H9 (cell line): ENCODE measurements at regions not wholly inside any gene's neighbourhood (a gene's known extent, or its start where the extent isn't known, plus 50 kb on each side); places are given as distances from the start of the nearest gene placed in this dataset.

Experiments
- DNase-seq: peaks from one replicate; pipeline ENCODE4 v3.0.0-alpha.2; 2017
- H2AFZ ChIP-seq: one replicate; pipeline ENCODE4 v1.6.1; 2013; ENCODE audit warnings: mild to moderate bottlenecking, low read length, control low read depth, moderate library complexity
- H2AK5ac ChIP-seq: 2 replicates; pipeline ENCODE4 v1.6.1; 2013; ENCODE audit warnings: low read length, control low read depth, mixed read lengths; ENCODE audit not compliant: insufficient read length
- H2BK120ac ChIP-seq: one replicate; pipeline ENCODE4 v1.6.1; 2013; ENCODE audit warnings: low read depth, mild to moderate bottlenecking, low read length, control low read depth, inconsistent platforms; ENCODE audit not compliant: poor library complexity, severe bottlenecking
- H2BK12ac ChIP-seq: 2 replicates; pipeline ENCODE4 v1.6.1; 2013; ENCODE audit warnings: low read length, control low read depth, mixed read lengths, low read depth; ENCODE audit not compliant: insufficient read length
- H2BK15ac ChIP-seq: 2 replicates; pipeline ENCODE4 v1.6.1; 2013; ENCODE audit warnings: low read depth, low read length, control low read depth
- H2BK20ac ChIP-seq: one replicate; pipeline ENCODE4 v1.6.1; 2013; ENCODE audit warnings: low read depth, mild to moderate bottlenecking, low read length, control low read depth, inconsistent platforms; ENCODE audit not compliant: poor library complexity, severe bottlenecking
- H2BK5ac ChIP-seq: 2 replicates; pipeline ENCODE4 v1.6.1; 2013; ENCODE audit warnings: low read length, control low read depth, mixed read lengths; ENCODE audit not compliant: insufficient read length
- H3K14ac ChIP-seq: 2 replicates; pipeline ENCODE4 v1.6.1; 2013; ENCODE audit warnings: low read length, control low read depth; ENCODE audit not compliant: insufficient read depth
- H3K18ac ChIP-seq: 2 replicates; pipeline ENCODE4 v1.6.1; 2013; ENCODE audit warnings: low read depth, mild to moderate bottlenecking, mixed read lengths, low read length, control low read depth; ENCODE audit not compliant: insufficient read length
- H3K23ac ChIP-seq: 2 replicates; pipeline ENCODE4 v1.6.1; 2013; ENCODE audit warnings: low read length, control low read depth, mixed read lengths, low read depth; ENCODE audit not compliant: insufficient read length
- H3K23me2 ChIP-seq: 2 replicates; pipeline ENCODE4 v1.6.1; 2013; ENCODE audit warnings: low read depth, mild to moderate bottlenecking, mixed read lengths, low read length, control low read depth; ENCODE audit not compliant: insufficient read length, poor library complexity, severe bottlenecking
- H3K27ac ChIP-seq: 2 replicates; pipeline ENCODE4 v1.5.1; 2013; ENCODE audit warnings: low read length, control low read depth, mixed read lengths, low read depth; ENCODE audit not compliant: insufficient read length
- H3K27me3 ChIP-seq: 2 replicates; pipeline ENCODE4 v1.6.1; 2013; ENCODE audit warnings: low read length, control low read depth, inconsistent platforms; ENCODE audit not compliant: insufficient read depth
- H3K4ac ChIP-seq: 2 replicates; pipeline ENCODE4 v1.6.1; 2013; ENCODE audit warnings: low read depth, mild to moderate bottlenecking, control low read depth, inconsistent platforms, low read length, moderate library complexity
- H3K4me1 ChIP-seq: 2 replicates; pipeline ENCODE4 v1.6.1; 2013; ENCODE audit warnings: low read length, control low read depth, inconsistent platforms; ENCODE audit not compliant: insufficient read depth
- H3K4me2 ChIP-seq: 2 replicates; pipeline ENCODE4 v1.6.1; 2013; ENCODE audit warnings: low read length, control low read depth, mixed read lengths; ENCODE audit not compliant: insufficient read length, insufficient read depth
- H3K56ac ChIP-seq: 2 replicates; pipeline ENCODE4 v1.6.1; 2013; ENCODE audit warnings: low read depth, mild to moderate bottlenecking, mixed read lengths, low read length, control low read depth; ENCODE audit not compliant: insufficient read length
- H3K79me1 ChIP-seq: 2 replicates; pipeline ENCODE4 v1.6.1; 2013; ENCODE audit warnings: low read depth, mild to moderate bottlenecking, moderate library complexity, low read length, control low read depth, inconsistent platforms; ENCODE audit not compliant: insufficient read depth, poor library complexity, severe bottlenecking
- H3K79me2 ChIP-seq: 2 replicates; pipeline ENCODE4 v1.6.1; 2013; ENCODE audit warnings: low read length, control low read depth, inconsistent platforms; ENCODE audit not compliant: insufficient read depth
- H3K9ac ChIP-seq: 2 replicates; pipeline ENCODE4 v1.6.1; 2013; ENCODE audit warnings: low read length, control low read depth, mixed read lengths; ENCODE audit not compliant: insufficient read length; ENCODE audit errors: extremely low read depth
- H3K9me3 ChIP-seq: one replicate; pipeline ENCODE4 v1.6.1; 2013; ENCODE audit warnings: low read depth, low read length, inconsistent platforms; ENCODE audit not compliant: control insufficient read depth
- H3T11ph ChIP-seq: one replicate; pipeline ENCODE4 v1.6.1; 2013; ENCODE audit warnings: mild to moderate bottlenecking, low read length, control low read depth, inconsistent platforms
- H4K20me1 ChIP-seq: one replicate; pipeline ENCODE4 v1.6.1; 2013; ENCODE audit not compliant: control insufficient read depth, insufficient read length, insufficient read depth
- H4K5ac ChIP-seq: 2 replicates; pipeline ENCODE4 v1.6.1; 2013; ENCODE audit warnings: low read depth, mild to moderate bottlenecking, mixed read lengths, low read length, control low read depth; ENCODE audit not compliant: insufficient read length
- H4K8ac ChIP-seq: replicated peaks from 2 replicates; pipeline ENCODE4 v1.6.1; 2013; ENCODE audit warnings: low read length, control low read depth, mixed read lengths, low read depth; ENCODE audit not compliant: insufficient read length
- H4K91ac ChIP-seq: 2 replicates; pipeline ENCODE4 v1.6.1; 2013; ENCODE audit warnings: low read depth, mild to moderate bottlenecking, moderate library complexity, mixed read lengths, low read length, control low read depth; ENCODE audit not compliant: insufficient read length
- H3K27ac Mint-ChIP-seq, 3 experiments: 2 replicates in 2 of 3; 3 replicates in 1 of 3; pipeline ENCODE4 v1.8.0; 2020 to 2021; ENCODE audit warnings: mixed read lengths in 3 of 3, mild to moderate bottlenecking in 1 of 3, moderate library complexity in 1 of 3
- H3K27me3 Mint-ChIP-seq: 2 replicates; pipeline ENCODE4 v1.8.0; 2021; ENCODE audit warnings: low read depth, mild to moderate bottlenecking, moderate library complexity, mixed read lengths
- H3K36me3 Mint-ChIP-seq, 3 experiments: 2 replicates in 2 of 3; 3 replicates in 1 of 3; pipeline ENCODE4 v1.8.0; 2020 to 2021; ENCODE audit warnings: low read depth in 3 of 3, mixed read lengths in 3 of 3; ENCODE audit not compliant: insufficient read depth in 1 of 3
- H3K4me1 Mint-ChIP-seq, 2 experiments: 2 replicates each; pipeline ENCODE4 v1.8.0; 2020; ENCODE audit warnings: mixed read lengths in 2 of 2
- H3K4me3 Mint-ChIP-seq, 2 experiments: 2 replicates in 1 of 2; 3 replicates in 1 of 2; pipeline ENCODE4 v1.8.0; 2020 to 2021; ENCODE audit warnings: mild to moderate bottlenecking in 2 of 2, mixed read lengths in 2 of 2, moderate library complexity in 1 of 2
- H3K9me3 Mint-ChIP-seq, 2 experiments: 2 replicates in 1 of 2; 3 replicates in 1 of 2; pipeline ENCODE4 v1.8.0; 2020; ENCODE audit warnings: mild to moderate bottlenecking in 2 of 2, mixed read lengths in 2 of 2, moderate library complexity in 1 of 2
- CTCF ChIP-seq: fragments of 200-600 bp; sonication (generic); conservative IDR thresholded peaks from 3 replicates; pipeline ENCODE4 v1.8.0; 2021; ENCODE audit warnings: antibody characterized with exemption, mild to moderate bottlenecking
- WGBS: extraction: QIAGEN DNeasy Blood & Tissue Kit; methylation state at CpG from one replicate; pipeline ENCODE4 v1.1.7; 2013; ENCODE audit warnings: missing lambda C conversion rate, low lambda C conversion rate, mixed read lengths; ENCODE audit not compliant: insufficient read length; ENCODE audit errors: extremely low coverage; 5-methylcytosine and 5-hydroxymethylcytosine counted together

DNA sequence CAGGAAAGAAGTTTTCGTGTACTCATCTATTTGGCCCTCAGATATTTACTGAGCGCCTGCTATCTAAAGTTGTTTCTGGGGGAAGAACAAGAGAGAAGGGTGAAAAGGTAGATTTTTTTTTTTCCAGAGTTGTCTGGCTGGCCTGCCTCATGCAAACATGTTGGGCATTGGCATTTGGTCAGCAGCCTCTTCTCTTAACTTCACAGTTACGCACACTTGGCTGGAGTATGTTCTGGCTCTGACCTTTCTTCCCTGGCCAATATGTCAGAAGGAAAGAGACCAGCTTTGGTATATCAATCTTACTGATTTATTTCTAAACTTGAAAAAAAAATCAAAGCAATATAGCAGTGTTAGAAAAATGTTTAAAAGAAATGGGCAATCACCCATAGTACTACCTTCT lies 54.2 kb upstream of the GRAMD1B start:
- Histone ChIP-seq H2BK12ac (no peak overlapping the region), H3K27ac (no peak overlapping the region), H4K5ac (no peak overlapping the region), H3K27me3 (no peaks in the 10 kb centered on the region), H2BK5ac (no peak overlapping the region), H2BK120ac (no peak overlapping the region), H2AK5ac (no peak overlapping the region), H3K9ac (no peak overlapping the region), H3K4me2 (no peak overlapping the region), H2BK15ac (no peak overlapping the region), H3K4me1 (peaks cover 22% of the 10 kb centered on the region; the same call in 1 of the 2 replicates), H4K91ac (no peak overlapping the region), H4K20me1 (no peaks in the 10 kb centered on the region), H3K56ac (no peak overlapping the region), H4K8ac (no peak overlapping the region), H3K9me3 (no peaks in the 10 kb centered on the region), H3K18ac (no peak overlapping the region), H3K79me2 (no peaks in the 10 kb centered on the region), H3K4ac (no peak overlapping the region), H3K23ac (no peak overlapping the region), H2AFZ (no peak overlapping the region), H3K14ac (no peak overlapping the region), H3K79me1 (no peaks in the 10 kb centered on the region), H3T11ph (no peak overlapping the region), H3K23me2 (no peaks in the 10 kb centered on the region), H2BK20ac (no peak overlapping the region)
- Mint-ChIP-seq H3K27me3 (peaks cover 3% of the 10 kb centered on the region), H3K4me1 (peaks cover 43 to 46% of the 10 kb centered on the region in 2 experiments), H3K27ac (no peak overlapping the region), H3K9me3 (no peaks in the 10 kb centered on the region), H3K4me3 (no peak overlapping the region), H3K36me3 (no peaks in the 10 kb centered on the region)
- no peak for TF ChIP-seq CTCF
- WGBS = no CpG with 5 or more reads among the region's 3 CpGs
- DNase-seq = no peak
